ENCODE measurements at regions not wholly inside any gene's neighbourhood (a gene's known extent, or its start where the extent isn't known, plus 50 kb on each side); places are given as distances from the start of the nearest gene placed in this dataset.

GRCh38 chr12:124453419-124454351 lies 113.7 kb downstream of the NCOR2 start:
- Mint-ChIP-seq H3K4me3 (no peak overlapping the region), H3K27ac (no peak overlapping the region), H3K27me3 (no peaks in the 10 kb centered on the region), H3K9me3 (no peaks in the 10 kb centered on the region), H3K36me3 (peaks cover 9% of the 10 kb centered on the region), H3K4me1 (ENCODE audit: unreplicated experiment) (peaks cover 15% of the 10 kb centered on the region)
- no peak for DNase-seq (ENCODE audit: extremely low spot score, unreplicated experiment)
- no peak for TF ChIP-seq CTCF (conservative IDR thresholded peaks at IDR 0.05)

GRCh38 chr12:124452576-124453331 lies 114.7 kb downstream of the NCOR2 start:
- no peak overlapping the region for H3K27ac Mint-ChIP-seq
- no peak overlapping the region for H3K4me3 Mint-ChIP-seq
- TF ChIP-seq CTCF (conservative IDR thresholded peaks at IDR 0.05), result no peak
- DNase-seq (ENCODE audit: extremely low spot score, unreplicated experiment), result no peak
- peaks cover 11% of the 10 kb centered on the region for H3K36me3 Mint-ChIP-seq
- no peaks in the 10 kb centered on the region for H3K9me3 Mint-ChIP-seq
- H3K27me3 Mint-ChIP-seq, result no peaks in the 10 kb centered on the region
- peaks cover 15% of the 10 kb centered on the region for H3K4me1 Mint-ChIP-seq (ENCODE audit: unreplicated experiment)

GRCh38 chr12:124451637-124452243 lies 115.7 kb downstream of the NCOR2 start:
- H3K4me1 Mint-ChIP-seq (ENCODE audit: unreplicated experiment), result peaks cover 15% of the 10 kb centered on the region
- TF ChIP-seq CTCF (conservative IDR thresholded peaks at IDR 0.05), result no peak

GRCh38 chr12:124451016-124451415 lies 116.4 kb downstream of the NCOR2 start:
- Mint-ChIP-seq H3K36me3 (peaks cover 11% of the 10 kb centered on the region), H3K27ac (no peak overlapping the region), H3K4me1 (ENCODE audit: unreplicated experiment) (peaks cover 15% of the 10 kb centered on the region), H3K27me3 (no peaks in the 10 kb centered on the region), H3K4me3 (no peak overlapping the region), H3K9me3 (no peaks in the 10 kb centered on the region)
- TF ChIP-seq CTCF (conservative IDR thresholded peaks at IDR 0.05), result no peak
- DNase-seq (ENCODE audit: extremely low spot score, unreplicated experiment), result no peak

More at GRCh38 chr12:124451637-124452243, 115.7 kb downstream of the NCOR2 start:
- Mint-ChIP-seq H3K27ac (no peak overlapping the region), H3K36me3 (peaks cover 11% of the 10 kb centered on the region), H3K9me3 (no peaks in the 10 kb centered on the region), H3K4me3 (no peak overlapping the region), H3K27me3 (no peaks in the 10 kb centered on the region)
- no peak for DNase-seq (ENCODE audit: extremely low spot score, unreplicated experiment)

- Mint-ChIP-seq H3K9me3 (no peaks in the 10 kb centered on the region), H3K4me3 (no peak overlapping the region), H3K27ac (no peak overlapping the region), H3K4me1 (ENCODE audit: unreplicated experiment) (peaks cover 15% of the 10 kb centered on the region), H3K36me3 (peaks cover 11% of the 10 kb centered on the region), H3K27me3 (no peaks in the 10 kb centered on the region)
- TF ChIP-seq CTCF (conservative IDR thresholded peaks at IDR 0.05), result no peak
- no peak for DNase-seq (ENCODE audit: extremely low spot score, unreplicated experiment)
Observed at GRCh38 chr12:124450376-124450750, 117.0 kb downstream of the NCOR2 start.
